ENCODE measurements at regions not wholly inside any gene's neighbourhood (a gene's known extent, or its start where the extent isn't known, plus 50 kb on each side); places are given as distances from the start of the nearest gene placed in this dataset.

- H3K4me1 ChIP-seq: no peaks in the 10 kb centered on the region
- H3K27ac ChIP-seq: no peak overlapping the region
- no peak for DNase-seq (ENCODE audit: low spot score in 2 of 2)
- H3K27me3 ChIP-seq: no peaks in the 10 kb centered on the region
- 92 to 96% methylated on average over 3 of the region's 3 CpGs for WGBS, 2 donors
- H3K9me3 ChIP-seq: no peaks in the 10 kb centered on the region
- H3K36me3 ChIP-seq: no peaks in the 10 kb centered on the region
- H3K4me3 ChIP-seq: no peak overlapping the region
- TF ChIP-seq EP300 (IDR thresholded peaks at IDR 0.05) (no peak), CTCF (IDR thresholded peaks at IDR 0.05) (no peak), POLR2A (IDR thresholded peaks at IDR 0.05) (no peak)
Observed at GRCh38 chr1:195150768-195151167, 1457.5 kb downstream of the KCNT2 start.

GRCh38 chr1:195141294-195141693, 1466.9 kb downstream of the KCNT2 start:
- DNase-seq (ENCODE audit: low spot score in 2 of 2): no peak
- 94 to 100% methylated on average over 2 of the region's 2 CpGs for WGBS, 2 donors
- no peaks in the 10 kb centered on the region for H3K27me3 ChIP-seq
- no peaks in the 10 kb centered on the region for H3K36me3 ChIP-seq
- no peak overlapping the region for H3K27ac ChIP-seq
- H3K9me3 ChIP-seq: peaks cover 0 to 19% (median 0%) of the 10 kb centered on the region in 4 donors
- no peaks in the 10 kb centered on the region for H3K4me1 ChIP-seq
- TF ChIP-seq POLR2A (IDR thresholded peaks at IDR 0.05): no peak
- TF ChIP-seq CTCF (IDR thresholded peaks at IDR 0.05): no peak
- TF ChIP-seq EP300 (IDR thresholded peaks at IDR 0.05): no peak
- H3K4me3 ChIP-seq: no peak overlapping the region

GRCh38 chr1:195130598-195130997, 1477.6 kb downstream of the KCNT2 start:
- Histone ChIP-seq H3K27me3 (no peaks in the 10 kb centered on the region), H3K4me3 (no peak overlapping the region), H3K27ac (no peak overlapping the region), H3K4me1 (no peaks in the 10 kb centered on the region), H3K36me3 (no peaks in the 10 kb centered on the region), H3K9me3 (no peaks in the 10 kb centered on the region)
- TF ChIP-seq POLR2A (IDR thresholded peaks at IDR 0.05) (no peak), CTCF (IDR thresholded peaks at IDR 0.05) (no peak), EP300 (IDR thresholded peaks at IDR 0.05) (no peak)
- no peak for DNase-seq (ENCODE audit: low spot score in 2 of 2)

GRCh38 chr1:195122497-195122896, 1485.7 kb downstream of the KCNT2 start:
- no peak overlapping the region for H3K27ac ChIP-seq
- no peak for DNase-seq (ENCODE audit: low spot score in 2 of 2)
- WGBS, 2 donors: 94 to 95% methylated on average over 2 of the region's 2 CpGs
- TF ChIP-seq CTCF (IDR thresholded peaks at IDR 0.05): no peak
- no peak for TF ChIP-seq POLR2A (IDR thresholded peaks at IDR 0.05)
- TF ChIP-seq EP300 (IDR thresholded peaks at IDR 0.05): no peak
- H3K27me3 ChIP-seq: no peaks in the 10 kb centered on the region
- no peak overlapping the region for H3K4me3 ChIP-seq
- no peaks in the 10 kb centered on the region for H3K4me1 ChIP-seq
- H3K36me3 ChIP-seq: no peaks in the 10 kb centered on the region
- no peaks in the 10 kb centered on the region for H3K9me3 ChIP-seq

GRCh38 chr1:195113471-195113870, 1494.8 kb downstream of the KCNT2 start:
- H3K4me1 ChIP-seq: no peaks in the 10 kb centered on the region
- H3K4me3 ChIP-seq: no peak overlapping the region
- no peak for DNase-seq (ENCODE audit: low spot score in 2 of 2)
- H3K27ac ChIP-seq: no peak overlapping the region
- H3K9me3 ChIP-seq: no peaks in the 10 kb centered on the region
- no peak for TF ChIP-seq CTCF (IDR thresholded peaks at IDR 0.05)
- no peak for TF ChIP-seq POLR2A (IDR thresholded peaks at IDR 0.05)
- no peak for TF ChIP-seq EP300 (IDR thresholded peaks at IDR 0.05)
- no peaks in the 10 kb centered on the region for H3K36me3 ChIP-seq
- no peaks in the 10 kb centered on the region for H3K27me3 ChIP-seq
